Fibroblast of skin of right quadriceps (primary cell): ENCODE measurements at regions not wholly inside any gene's neighbourhood (a gene's known extent, or its start where the extent isn't known, plus 50 kb on each side); places are given as distances from the start of the nearest gene placed in this dataset.
"Not testable (repeated sequence)": the region's sequence is repeated elsewhere in the genome, so short reads cannot be mapped to it uniquely, and the experiment has no call there.

Source experiments
- DNase-seq: peaks from one replicate; pipeline ENCODE4 v3.0.0-alpha.2; 2013

GRCh38 chr14:84272290-84272721, 1257.6 kb upstream of the FLRT2 start:
- DNase-seq: peak; percentile 18

GRCh38 chr14:84273181-84273580, 1256.8 kb upstream of the FLRT2 start:
- peak; percentile 1 for DNase-seq

- DNase-seq: no peak
Measured at GRCh38 chr14:84282618-84283017, 1247.3 kb upstream of the FLRT2 start.

- no peak for DNase-seq
Measured at GRCh38 chr14:84288781-84289180, 1241.2 kb upstream of the FLRT2 start.

- DNase-seq: no peak
Measured at GRCh38 chr14:84298663-84299195, 1231.2 kb upstream of the FLRT2 start.

- DNase-seq: no peak
Measured at GRCh38 chr14:84303140-84303539, 1226.8 kb upstream of the FLRT2 start.

GRCh38 chr14:84312551-84312950, 1217.4 kb upstream of the FLRT2 start:
- DNase-seq: no peak

- no peak for DNase-seq
Measured at GRCh38 chr14:84323450-84323849, 1206.5 kb upstream of the FLRT2 start.

- DNase-seq: peak; percentile 49
Measured at GRCh38 chr14:84323978-84324377, 1206.0 kb upstream of the FLRT2 start.

GRCh38 chr14:84336433-84336832, 1193.5 kb upstream of the FLRT2 start:
- no peak for DNase-seq

- DNase-seq: peak; percentile 68
Measured at GRCh38 chr14:84340938-84341337, 1189.0 kb upstream of the FLRT2 start.

- not testable (repeated sequence) for DNase-seq
Measured at GRCh38 chr14:84341867-84342266, 1188.1 kb upstream of the FLRT2 start.

GRCh38 chr14:84343656-84344055, 1186.3 kb upstream of the FLRT2 start:
- DNase-seq: peak; percentile 68

- DNase-seq: peak; percentile 52
Measured at GRCh38 chr14:84351646-84352045, 1178.3 kb upstream of the FLRT2 start.

GRCh38 chr14:84361476-84361875, 1168.5 kb upstream of the FLRT2 start:
- DNase-seq: no peak

- peak; percentile 47 for DNase-seq
Measured at GRCh38 chr14:84375235-84375634, 1154.7 kb upstream of the FLRT2 start.

- no peak for DNase-seq
Measured at GRCh38 chr14:84390010-84390409, 1139.9 kb upstream of the FLRT2 start.

- no peak for DNase-seq
Measured at GRCh38 chr14:84397631-84398030, 1132.3 kb upstream of the FLRT2 start.

- no peak for DNase-seq
Measured at GRCh38 chr14:84399296-84399910, 1130.5 kb upstream of the FLRT2 start.

- no peak for DNase-seq
Measured at GRCh38 chr14:84401631-84402030, 1128.3 kb upstream of the FLRT2 start.

- DNase-seq: no peak
Measured at GRCh38 chr14:84403585-84403984, 1126.4 kb upstream of the FLRT2 start.

GRCh38 chr14:84404246-84404645, 1125.7 kb upstream of the FLRT2 start:
- no peak for DNase-seq

GRCh38 chr14:84409435-84409834, 1120.5 kb upstream of the FLRT2 start:
- peak; percentile 31 for DNase-seq

- DNase-seq: no peak
Measured at GRCh38 chr14:84410344-84410743, 1119.6 kb upstream of the FLRT2 start.

- DNase-seq: peak; percentile 31
Measured at GRCh38 chr14:84420221-84420620, 1109.7 kb upstream of the FLRT2 start.
